Fibroblast of villous mesenchyme (primary cell): ENCODE measurements at regions not wholly inside any gene's neighbourhood (a gene's known extent, or its start where the extent isn't known, plus 50 kb on each side); places are given as distances from the start of the nearest gene placed in this dataset.

Source experiments
- DNase-seq: peaks from one replicate; pipeline ENCODE4 v3.0.0-alpha.2; 2010; ENCODE audit warnings: low read depth
- H3K4me3 ChIP-seq: 2 replicates; pipeline ENCODE4 v1.5.1; 2011; ENCODE audit warnings: low read depth, mild to moderate bottlenecking, low read length
- CTCF ChIP-seq: IDR thresholded peaks from 2 replicates; pipeline ENCODE4 v1.5.1; 2012; ENCODE audit warnings: low read depth, mild to moderate bottlenecking, low read length; ENCODE audit not compliant: insufficient read depth

DNA sequence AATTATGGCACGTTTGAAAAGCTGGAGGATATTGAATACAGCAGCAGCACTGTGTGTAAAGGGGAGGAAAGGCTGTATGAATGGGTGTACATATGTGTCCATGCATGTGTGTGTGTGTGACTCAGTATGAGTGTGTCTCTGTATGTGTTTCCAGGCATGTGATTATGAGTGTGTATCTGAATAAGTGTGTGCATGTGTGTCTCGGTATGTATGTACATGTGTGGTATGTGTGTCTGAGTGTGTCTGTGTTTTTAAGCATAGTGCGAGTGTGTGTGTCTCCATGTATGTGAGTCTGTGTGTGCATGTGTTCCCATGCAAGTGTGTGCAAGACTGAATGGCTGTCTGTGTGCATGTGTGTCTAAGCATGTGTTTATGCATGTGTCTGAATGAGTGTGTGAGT lies 259.1 kb upstream of the XYLT1 start:
- DNase-seq = no peak
- TF ChIP-seq CTCF = no peak
- no peak overlapping the region for H3K4me3 ChIP-seq

DNA sequence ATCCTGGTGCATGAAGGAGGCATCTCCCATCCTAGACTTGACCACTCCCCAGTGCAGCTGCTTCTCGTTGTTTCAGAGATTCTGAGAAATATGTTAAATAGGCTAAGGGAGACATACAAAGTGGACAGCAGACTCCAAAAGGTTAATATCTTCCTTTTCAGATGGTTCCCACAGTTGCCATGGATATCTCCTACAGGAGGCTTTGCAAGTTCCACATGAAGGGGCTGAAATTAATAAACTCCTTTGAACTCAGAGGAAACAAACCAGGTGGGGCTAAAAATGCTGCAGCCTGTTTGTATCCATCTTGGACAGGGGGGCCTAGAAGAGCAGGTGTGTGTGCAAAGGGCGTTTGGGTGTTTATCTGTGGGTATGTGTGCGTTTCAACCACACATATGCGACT lies 257.4 kb upstream of the XYLT1 start:
- DNase-seq = no peak
- no peak for TF ChIP-seq CTCF
- H3K4me3 ChIP-seq = no peak overlapping the region

- no peak overlapping the region for H3K4me3 ChIP-seq
- DNase-seq = peak; percentile 8
- no peak for TF ChIP-seq CTCF
Observed at GRCh38 chr16:17724242-17724898, 253.6 kb upstream of the XYLT1 start.

DNA sequence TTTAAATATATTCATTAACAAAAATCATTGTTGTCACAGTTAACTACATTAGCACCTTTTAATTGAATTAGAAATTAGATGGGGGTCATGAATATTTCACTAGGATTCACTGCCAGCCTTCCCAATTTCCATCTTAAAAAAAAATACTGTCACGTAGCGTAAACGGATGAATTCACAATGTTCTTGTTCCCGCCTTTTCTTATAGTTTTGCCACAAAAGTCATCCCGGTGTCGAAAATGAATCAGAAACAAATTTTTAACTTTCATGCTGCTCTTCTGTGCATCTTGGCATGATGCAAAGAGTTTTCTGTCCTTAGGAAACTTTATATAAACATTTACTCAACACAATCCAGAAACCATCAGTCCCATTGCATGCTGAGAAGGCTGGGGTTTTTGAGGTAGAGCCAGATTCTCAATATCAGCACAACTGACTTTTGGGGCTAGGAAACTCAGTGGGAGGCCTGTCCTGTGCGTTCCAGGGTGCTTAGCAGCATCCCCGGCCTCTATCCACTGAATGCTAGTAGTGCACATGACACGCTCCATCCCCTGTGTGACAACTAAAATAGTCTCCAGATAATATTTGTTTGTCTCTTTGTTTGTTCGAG lies 252.9 kb upstream of the XYLT1 start:
- no peak for DNase-seq
- no peak for TF ChIP-seq CTCF
- H3K4me3 ChIP-seq = no peak overlapping the region

- H3K4me3 ChIP-seq = no peak overlapping the region
- TF ChIP-seq CTCF = no peak
- DNase-seq = no peak
Observed at GRCh38 chr16:17718495-17718894, 247.7 kb upstream of the XYLT1 start.

GRCh38 chr16:17705847-17706246 lies 235.1 kb upstream of the XYLT1 start:
- TF ChIP-seq CTCF = no peak
- no peak for DNase-seq
- no peak overlapping the region for H3K4me3 ChIP-seq

- H3K4me3 ChIP-seq = no peak overlapping the region
- no peak for TF ChIP-seq CTCF
- DNase-seq = no peak
Observed at GRCh38 chr16:17696616-17697015, 225.9 kb upstream of the XYLT1 start.
